Heart right ventricle (tissue), 16 donors: ENCODE measurements at regions not wholly inside any gene's neighbourhood (a gene's known extent, or its start where the extent isn't known, plus 50 kb on each side); places are given as distances from the start of the nearest gene placed in this dataset.

Experiments
- ATAC-seq, 8 donors: fragments of 200-7000 bp; cut with Tn5 transposase; one replicate each; pipeline ENCODE4 v1.9.1; 2020; ENCODE audit warnings: mild to moderate bottlenecking in 8 of 8, moderate library complexity in 8 of 8, moderate number of reproducible peaks in 1 of 8
- DNase-seq, 2 donors: peaks; one replicate each; pipeline ENCODE4 v3.0.0-alpha.2; 2020
- H3K27ac ChIP-seq, 10 donors: fragments of 200-600 bp; sonication (generic) in 2 of 10; one replicate each; pipeline versions ENCODE4 v1.5.0 to v1.8.0; 2020 to 2022; ENCODE audit warnings: mild to moderate bottlenecking in 3 of 10
- H3K27me3 ChIP-seq, 7 donors: fragments of 200-600 bp; one replicate each; pipeline ENCODE4 v1.8.0; 2021 to 2022; ENCODE audit warnings: mild to moderate bottlenecking in 2 of 7
- H3K36me3 ChIP-seq, 9 donors: fragments of 200-600 bp; sonication (generic) in 1 of 9; one replicate each; pipeline versions ENCODE4 v1.5.0 to v1.8.0; 2020 to 2022; ENCODE audit warnings: mild to moderate bottlenecking in 2 of 9
- H3K4me1 ChIP-seq, 9 donors: fragments of 200-600 bp; sonication (generic) in 1 of 9; one replicate each; pipeline versions ENCODE4 v1.5.0 to v1.8.0; 2020 to 2022; ENCODE audit warnings: mild to moderate bottlenecking in 4 of 9
- H3K4me3 ChIP-seq, 10 donors: fragments of 200-600 bp; sonication (generic) in 2 of 10; one replicate each; pipeline versions ENCODE4 v1.5.0 to v1.8.0; 2020 to 2022; ENCODE audit warnings: mild to moderate bottlenecking in 7 of 10, moderate library complexity in 2 of 10
- H3K9me3 ChIP-seq, 11 donors: fragments of 200-600 bp in 10 of 11; sonication (generic) in 2 of 11; one replicate each; pipeline versions ENCODE4 v1.5.0 to v1.8.0; 2013 to 2022; ENCODE audit warnings: mild to moderate bottlenecking in 2 of 11, control low read depth in 1 of 11, moderate library complexity in 1 of 11
- CTCF ChIP-seq, 9 donors: fragments of 200-600 bp; sonication (generic) in 2 of 9; IDR thresholded peaks; one replicate each; pipeline versions ENCODE4 v1.5.0 to v1.8.0; 2021 to 2022; ENCODE audit warnings: antibody characterized with exemption in 9 of 9, mild to moderate bottlenecking in 5 of 9, moderate library complexity in 1 of 9
- WGBS, 2 donors: extraction: QIAGEN DNeasy Blood & Tissue Kit; methylation state at CpG; one replicate each; pipeline ENCODE4 v1.1.7; 2013; ENCODE audit warnings: inconsistent platforms in 1 of 2; 5-methylcytosine and 5-hydroxymethylcytosine counted together
- intact Hi-C, 10 donors: fragments of 100-400 bp; cut with DNase I; formaldehyde crosslinking; loops; one replicate each; pipeline versions ENCODE4 v1.11.1 to v1.14.2; 2022
- donor health status: Arrhythmogenic right ventricular cardiomyopathy.
- donor health status: ischemic (EF 13 %, LVEDD 7.1; RV severe dilation, severe dysfunction).
- donor health status: healthy with polysubstance abuse.
- donor health status: DM: no; HTN: yes; CAD: no.
- donor health status: DM: no; HTN: no; CAD: no.
- donor health status: ischemic (EF 25% LVEDD 6.9; RV normal size, moderate dysfunction).
- donor health status: ischemic (EF 25% LVEDD 5.7; RV mildly dilated, moderate dysfunction).
- donor health status: healthy.
- donor health status: DM: yes; HTN: yes; CAD: no.
- donor health status: Ischemic cardiomyopathy.
- donor health status: ischemic (EF 35%, LVEDD 5.7; RV mildly dilated, moderate dysfunction).
- donor health status: nonischemic (EF 11% LVEDD 7.7; RV severe dilation, severe dysfunction).
- donor health status: DM: yes; HTN: yes; CAD: no.
- donor health status: PGD.
- donor health status: ischemic (EF 29% LVEDD 5.4; RV normal size, mild dysfunction).
- donor health status: nonischemic (EF 23%, LVEDD 6.1; RV moderate dilation, normal function).

GRCh38 chr18:39942702-39943101, 2012.3 kb upstream of the PIK3C3 start:
- H3K9me3 ChIP-seq = peaks cover 0 to 2% (median 0%) of the 10 kb centered on the region in 11 donors
- DNase-seq (no peak), ATAC-seq (no peak)
- no peak overlapping the region for H3K4me3 ChIP-seq
- no peak overlapping the region for H3K27ac ChIP-seq
- TF ChIP-seq CTCF (IDR thresholded peaks at IDR 0.05) = no peak
- H3K27me3 ChIP-seq = no peaks in the 10 kb centered on the region
- H3K36me3 ChIP-seq = no peaks in the 10 kb centered on the region
- intact Hi-C loops = no loop called here
- 88 to 93% methylated on average over 2 of the region's 2 CpGs for WGBS, 2 donors
- no peaks in the 10 kb centered on the region for H3K4me1 ChIP-seq

DNA sequence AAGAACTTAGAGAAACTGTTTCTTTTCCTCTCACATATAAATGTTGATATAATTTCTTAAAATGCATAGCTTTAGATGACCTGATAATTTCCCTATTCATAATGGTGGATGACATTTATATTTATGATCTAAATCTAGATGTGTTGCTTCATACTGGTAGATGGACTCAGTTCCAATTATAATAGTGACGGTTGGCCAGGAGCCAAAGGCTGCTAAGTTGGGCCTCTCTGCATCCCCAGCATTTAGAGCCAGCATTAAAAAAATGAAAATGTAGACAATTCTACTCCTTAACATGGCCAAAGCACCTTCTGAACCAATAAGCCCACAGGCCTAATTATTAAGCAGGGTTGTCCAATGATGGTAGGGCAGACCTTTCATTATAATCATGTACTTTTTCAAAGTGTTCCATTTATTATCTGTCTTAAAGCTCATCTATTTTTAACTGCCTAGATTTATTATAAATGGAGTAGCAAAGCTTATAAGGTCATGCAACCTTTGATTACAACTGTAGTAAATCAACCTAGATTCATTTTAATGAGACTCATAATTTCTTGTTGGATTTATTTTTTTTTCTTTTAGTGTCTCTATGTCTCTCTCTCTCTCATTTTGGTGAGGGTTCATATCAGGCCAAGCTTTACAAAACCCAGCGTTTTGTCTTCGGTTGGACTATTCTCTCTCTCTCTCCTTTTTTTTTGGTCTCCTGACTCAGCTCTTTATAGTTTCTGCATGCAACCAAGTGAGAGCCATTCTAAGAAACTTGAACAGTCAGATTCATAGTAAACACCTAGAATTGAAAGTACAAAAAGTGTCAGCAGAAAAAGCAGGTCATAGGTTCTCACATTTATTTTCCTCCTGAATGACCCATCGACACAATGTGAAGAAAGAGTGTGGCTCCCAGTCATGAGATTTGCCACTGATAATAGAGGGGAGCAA, 2016.1 kb upstream of the PIK3C3 start:
- H3K27ac ChIP-seq = no peak overlapping the region
- intact Hi-C loops = no loop called here
- no peak for TF ChIP-seq CTCF (IDR thresholded peaks at IDR 0.05)
- 71 to 81% methylated on average over 4 of the region's 4 CpGs for WGBS, 2 donors
- no peak overlapping the region for H3K4me3 ChIP-seq
- H3K4me1 ChIP-seq = no peaks in the 10 kb centered on the region
- no peaks in the 10 kb centered on the region for H3K36me3 ChIP-seq
- DNase-seq (no peak), ATAC-seq (no peak)
- peaks cover 0 to 2% (median 0%) of the 10 kb centered on the region in 11 donors for H3K9me3 ChIP-seq
- H3K27me3 ChIP-seq = no peaks in the 10 kb centered on the region

GRCh38 chr18:39935598-39935997, 2019.4 kb upstream of the PIK3C3 start:
- Histone ChIP-seq H3K4me3 (no peak overlapping the region), H3K27me3 (no peaks in the 10 kb centered on the region), H3K36me3 (no peaks in the 10 kb centered on the region), H3K9me3 (peaks cover 0 to 16% (median 2%) of the 10 kb centered on the region in 11 donors), H3K27ac (no peak overlapping the region), H3K4me1 (no peaks in the 10 kb centered on the region)
- ATAC-seq (no peak), DNase-seq (no peak)
- intact Hi-C loops = no loop called here
- WGBS, 2 donors = 37 to 52% methylated on average over 2 of the region's 2 CpGs
- no peak for TF ChIP-seq CTCF (IDR thresholded peaks at IDR 0.05)

GRCh38 chr18:39918847-39919246, 2036.2 kb upstream of the PIK3C3 start:
- H3K9me3 ChIP-seq = peaks cover 0 to 5% (median 0%) of the 10 kb centered on the region in 11 donors
- H3K4me1 ChIP-seq = no peaks in the 10 kb centered on the region
- no peaks in the 10 kb centered on the region for H3K27me3 ChIP-seq
- no peak overlapping the region for H3K4me3 ChIP-seq
- TF ChIP-seq CTCF (IDR thresholded peaks at IDR 0.05) = no peak
- intact Hi-C loops = no loop called here
- 72 to 76% methylated on average over 2 of the region's 2 CpGs for WGBS, 2 donors
- ATAC-seq (no peak), DNase-seq (no peak)
- H3K36me3 ChIP-seq = no peaks in the 10 kb centered on the region
- no peak overlapping the region for H3K27ac ChIP-seq
